Activated CD4-positive, alpha-beta T cell treated with anti-CD3 and anti-CD28 coated beads for 24 hours (primary cell): ENCODE measurements at regions not wholly inside any gene's neighbourhood (a gene's known extent, or its start where the extent isn't known, plus 50 kb on each side); places are given as distances from the start of the nearest gene placed in this dataset.

Source experiments
- DNase-seq, 2 donors: peaks; one replicate each; pipeline ENCODE4 v3.0.0-alpha.2; 2020; ENCODE audit warnings: low read depth in 2 of 2

DNA sequence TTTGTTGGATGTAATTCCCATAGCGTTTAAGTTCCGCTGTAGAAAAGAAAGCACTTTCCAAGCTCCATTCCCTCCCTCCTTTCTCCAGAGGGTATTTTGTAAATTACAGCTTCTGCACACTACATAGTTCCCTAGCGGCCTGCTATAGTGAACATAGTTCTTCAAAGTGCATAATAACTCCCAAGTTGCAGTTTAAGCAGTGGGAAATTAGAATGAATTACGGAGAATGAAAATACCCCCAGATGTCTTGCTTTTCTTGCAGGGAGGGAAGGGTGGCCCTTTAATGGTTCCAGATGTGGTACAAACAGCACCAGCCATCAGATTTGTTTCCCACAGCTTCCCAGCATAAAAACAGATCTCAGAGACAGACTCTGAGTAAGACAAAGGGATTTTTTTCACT, 893.9 kb downstream of the SUCLG1 start:
- DNase-seq: no peak

DNA sequence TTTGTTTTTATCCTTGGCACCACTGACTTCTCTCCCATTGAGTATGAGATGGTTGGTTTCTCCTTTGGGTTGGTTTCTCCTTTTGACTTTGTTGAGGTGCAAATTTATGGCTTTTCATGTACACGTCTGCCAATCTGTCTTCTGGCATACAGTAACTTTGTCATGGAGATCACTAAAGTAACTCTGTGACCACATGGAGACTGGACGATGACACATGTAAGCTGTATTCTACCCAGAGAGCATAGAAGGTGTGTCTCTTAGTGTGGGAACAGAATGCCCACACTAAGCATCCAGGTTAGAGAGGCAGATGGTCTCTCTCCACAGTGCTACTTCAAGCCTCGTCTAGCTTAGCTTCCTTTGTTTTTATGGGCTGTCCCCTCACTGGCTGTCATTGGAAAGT, 897.5 kb downstream of the SUCLG1 start:
- DNase-seq: no peak

DNA sequence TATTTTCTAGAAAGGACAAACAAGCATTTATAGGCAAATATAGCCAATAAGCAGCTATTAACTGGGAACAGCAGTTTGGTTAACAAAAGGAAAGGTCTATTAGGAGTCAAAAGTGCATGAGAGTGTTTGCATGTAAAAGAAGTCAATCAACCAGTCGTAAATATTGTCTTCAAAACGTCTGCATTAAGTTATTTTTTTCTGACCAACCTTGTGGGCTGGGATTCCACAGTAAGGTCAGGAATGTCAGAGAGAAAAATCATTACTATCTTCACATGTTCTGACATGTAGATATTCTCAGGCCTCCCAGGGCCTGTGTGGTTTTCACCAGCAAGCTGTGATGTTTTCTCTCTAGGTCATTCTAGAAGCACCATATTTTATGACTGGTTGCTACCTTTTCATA, 922.5 kb downstream of the SUCLG1 start:
- DNase-seq: no peak

DNA sequence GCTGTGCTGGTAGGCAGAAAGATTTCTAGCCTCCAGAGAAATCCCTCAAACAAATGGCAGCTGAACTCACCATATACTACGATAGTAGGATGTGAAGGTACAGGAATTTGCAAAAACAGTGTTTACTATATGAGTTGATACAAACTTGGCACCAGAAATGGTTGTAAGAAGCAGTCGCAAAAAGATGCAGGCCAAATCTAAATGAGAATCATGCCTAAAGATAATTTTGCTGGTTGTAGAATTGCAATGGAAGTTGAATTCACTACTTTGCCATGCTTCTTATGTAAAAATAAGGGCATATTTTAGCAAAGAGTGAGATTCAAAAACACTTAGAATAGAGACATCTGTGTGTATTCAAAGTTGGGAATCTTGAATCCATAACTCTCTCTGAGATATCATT, 924.7 kb downstream of the SUCLG1 start:
- DNase-seq: no peak

DNA sequence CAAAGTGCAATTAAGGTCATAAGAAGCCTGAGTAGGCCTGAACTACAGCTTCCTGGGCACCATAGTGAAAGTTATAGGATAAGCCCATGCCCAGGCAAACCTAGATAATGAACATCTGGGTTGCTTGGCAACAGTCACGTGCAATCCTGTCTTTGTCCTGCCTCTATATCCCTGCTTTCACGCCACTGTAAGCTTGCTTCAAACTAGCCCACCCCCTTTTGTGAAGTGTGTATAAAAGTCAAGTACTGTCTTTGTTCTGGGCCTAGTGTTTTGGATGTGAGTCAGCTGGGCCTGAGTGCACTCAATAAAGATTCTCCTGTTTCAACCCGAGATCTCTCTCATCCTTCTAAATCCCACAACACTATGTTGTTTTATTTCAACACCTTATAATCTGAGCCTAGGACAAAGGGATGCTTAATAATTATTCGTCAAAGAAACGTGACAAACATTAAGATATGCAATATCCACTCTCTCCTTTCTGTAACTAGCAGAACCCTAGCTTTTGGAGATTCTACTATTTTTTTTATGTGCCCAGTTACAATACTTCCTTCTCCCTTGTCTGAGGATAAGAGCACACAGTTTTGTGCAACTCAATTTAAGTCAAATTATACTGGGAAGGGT, 927.8 kb downstream of the SUCLG1 start:
- no peak for DNase-seq

DNA sequence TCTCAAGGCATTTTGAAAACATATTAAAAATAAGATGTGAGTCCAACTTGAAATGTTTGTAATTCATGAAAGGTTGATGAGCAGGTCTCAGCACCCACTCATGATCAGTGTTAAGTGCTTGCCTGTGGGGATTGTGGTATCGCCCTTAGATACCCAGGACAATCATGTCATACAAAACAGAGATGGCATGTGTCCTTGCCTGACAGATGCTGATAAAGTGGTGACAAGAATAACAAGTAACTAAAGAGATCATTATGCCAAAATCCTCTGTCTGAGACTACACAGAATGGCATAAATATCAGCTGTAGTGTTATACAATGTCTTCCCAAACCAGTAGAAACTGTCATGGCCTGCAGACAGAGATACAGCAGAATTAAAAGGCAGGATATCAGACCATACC, 930.3 kb downstream of the SUCLG1 start:
- no peak for DNase-seq

DNA sequence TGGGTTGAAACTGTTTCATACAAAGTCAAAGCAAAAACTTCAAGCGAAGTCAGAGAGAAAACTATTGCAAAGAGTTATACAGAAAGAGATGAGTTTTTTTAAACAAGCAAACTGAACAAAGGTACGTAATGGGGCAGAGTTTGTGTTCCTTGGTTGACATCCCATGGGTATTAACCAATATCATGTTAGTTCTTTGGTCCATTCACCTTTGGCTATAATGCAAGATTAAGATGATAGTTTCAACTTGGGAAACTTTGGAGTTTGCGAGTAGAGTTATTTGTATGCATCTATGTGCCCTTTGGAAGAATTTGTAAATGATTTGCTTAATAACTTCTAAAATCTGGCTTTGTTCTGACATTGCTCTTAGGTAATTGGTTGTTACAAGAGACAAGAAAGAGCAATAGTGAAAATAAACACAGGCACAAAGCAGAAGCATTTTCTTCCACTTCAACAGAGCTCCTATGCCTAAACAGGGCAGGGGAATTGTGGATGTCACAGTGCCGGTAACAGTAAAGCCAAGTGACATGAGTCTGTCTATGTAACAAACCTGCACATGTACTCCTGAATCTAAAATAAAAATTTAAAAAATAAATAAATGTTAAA, 936.1 kb downstream of the SUCLG1 start:
- no peak for DNase-seq

DNA sequence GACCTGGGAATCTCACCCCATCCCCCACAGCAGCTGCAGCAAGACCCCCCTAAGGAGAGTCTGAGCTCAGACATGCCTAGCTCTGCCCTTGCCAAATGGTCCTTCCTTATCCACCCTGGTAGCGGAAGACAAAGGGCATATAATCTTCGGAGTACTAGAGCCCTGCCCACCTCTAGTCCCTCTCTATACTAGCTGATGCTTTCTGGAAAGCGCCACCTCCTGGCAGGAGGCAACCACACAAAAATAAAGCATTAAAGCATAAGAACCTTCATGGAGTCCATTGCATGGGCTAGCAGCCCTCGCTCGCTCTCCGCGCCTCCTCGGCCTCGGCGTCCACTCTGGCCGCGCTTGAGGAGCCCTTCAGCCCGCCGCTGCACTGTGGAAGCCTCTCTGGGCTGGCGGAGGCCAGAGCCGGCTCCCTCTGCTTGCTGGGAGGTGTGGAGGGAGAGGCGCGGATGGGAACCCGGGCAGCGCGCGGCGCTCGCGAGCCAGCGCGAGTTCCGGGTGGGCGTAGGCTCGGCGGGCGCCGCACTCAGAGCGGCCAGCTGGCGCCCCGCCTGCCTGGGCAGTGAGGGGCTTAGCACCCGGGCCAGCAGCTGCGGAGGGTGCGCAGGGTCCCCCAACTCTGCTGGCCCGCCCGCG, 941.2 kb downstream of the SUCLG1 start:
- DNase-seq: no peak

DNA sequence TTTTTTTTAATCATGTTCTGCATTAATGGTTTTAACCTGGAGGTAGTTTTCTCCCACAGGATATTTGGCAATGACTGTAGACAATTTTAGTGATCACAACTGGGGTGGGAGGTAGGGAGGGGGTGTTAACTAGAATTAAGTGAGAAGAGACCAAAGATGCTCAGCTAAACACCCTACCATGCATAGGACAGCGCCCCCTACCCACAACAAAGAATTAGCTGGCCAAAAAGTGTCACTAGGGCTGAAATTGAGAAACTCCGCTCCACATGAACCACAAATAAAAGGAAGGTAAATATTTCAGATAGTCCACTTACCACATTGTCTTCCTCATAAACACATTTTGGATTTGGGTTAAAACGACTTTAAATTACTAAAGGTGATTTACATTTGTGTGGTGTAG, 942.6 kb downstream of the SUCLG1 start:
- no peak for DNase-seq

DNA sequence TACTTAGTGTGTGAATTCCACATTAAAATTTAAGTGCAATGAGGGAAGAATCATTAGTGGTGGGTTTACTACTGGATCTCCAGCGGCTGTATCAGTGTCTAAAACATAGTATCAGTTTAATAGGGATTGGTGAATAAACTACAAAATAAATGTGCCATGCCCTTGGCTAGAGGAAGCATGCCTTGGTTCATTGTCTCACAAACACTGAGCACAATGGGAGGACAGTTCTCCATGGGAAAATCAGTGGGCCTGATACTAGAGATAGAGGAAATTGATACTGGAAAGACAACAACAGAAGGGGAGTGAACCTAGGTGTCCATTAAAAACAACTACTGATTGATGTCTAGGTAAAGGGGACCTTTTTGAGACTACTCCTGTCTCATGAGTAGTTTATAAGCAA, 971.6 kb downstream of the SUCLG1 start:
- no peak for DNase-seq

DNA sequence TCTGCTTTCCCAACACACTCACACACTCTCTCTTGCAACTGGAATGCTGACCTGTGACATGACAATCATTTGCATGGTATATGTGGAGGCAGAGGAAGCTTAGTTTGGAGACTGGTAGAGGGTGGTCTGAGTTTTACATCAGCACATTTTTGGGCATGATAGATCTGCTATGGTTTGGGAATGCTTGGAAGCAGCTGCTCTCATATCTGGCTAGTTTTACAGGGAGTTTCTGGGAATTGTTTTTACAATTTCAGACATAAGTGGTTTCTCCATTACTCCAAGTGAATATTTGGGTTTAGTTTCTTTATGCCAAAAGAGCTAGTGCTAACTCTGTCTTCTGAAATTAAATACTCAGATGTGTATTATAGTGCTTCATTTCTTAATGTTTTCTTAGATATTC, 977.6 kb downstream of the SUCLG1 start:
- no peak for DNase-seq

DNA sequence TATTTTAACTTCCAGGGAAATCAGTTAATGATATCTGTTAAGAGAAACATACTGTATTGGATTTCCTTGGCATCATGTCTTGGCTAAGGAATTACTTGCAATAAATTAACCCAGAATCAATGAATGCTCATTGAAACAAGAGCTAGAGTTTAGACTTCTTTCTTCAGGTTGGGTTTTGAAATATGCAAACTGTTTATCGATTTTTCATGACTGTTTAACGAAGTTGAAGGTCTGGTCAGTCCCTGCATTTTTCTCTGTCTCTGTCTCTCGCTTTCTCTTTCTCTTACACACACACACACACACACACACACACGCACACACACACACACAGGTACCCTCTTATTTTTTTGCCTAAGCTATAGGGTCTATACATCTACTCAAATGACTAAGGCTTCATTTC, 981.0 kb downstream of the SUCLG1 start:
- DNase-seq: no peak

DNA sequence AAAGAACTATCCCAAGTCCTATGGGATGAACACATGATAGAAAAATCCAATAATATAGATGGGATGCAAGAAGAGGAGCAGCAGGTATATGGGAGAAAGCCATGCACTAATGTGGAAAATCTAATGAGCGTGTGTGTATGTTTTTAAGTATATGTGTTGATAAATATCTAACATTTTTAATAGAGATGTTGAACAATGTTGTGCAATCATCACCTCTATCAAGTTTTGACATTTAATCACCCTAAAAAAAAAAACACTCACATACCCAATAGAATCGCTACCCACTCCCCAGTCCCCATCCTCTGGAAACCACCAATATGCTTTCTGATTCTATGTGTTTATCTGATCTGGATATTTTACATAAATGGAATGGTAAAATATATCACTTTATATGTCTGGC, 983.7 kb downstream of the SUCLG1 start:
- no peak for DNase-seq

DNA sequence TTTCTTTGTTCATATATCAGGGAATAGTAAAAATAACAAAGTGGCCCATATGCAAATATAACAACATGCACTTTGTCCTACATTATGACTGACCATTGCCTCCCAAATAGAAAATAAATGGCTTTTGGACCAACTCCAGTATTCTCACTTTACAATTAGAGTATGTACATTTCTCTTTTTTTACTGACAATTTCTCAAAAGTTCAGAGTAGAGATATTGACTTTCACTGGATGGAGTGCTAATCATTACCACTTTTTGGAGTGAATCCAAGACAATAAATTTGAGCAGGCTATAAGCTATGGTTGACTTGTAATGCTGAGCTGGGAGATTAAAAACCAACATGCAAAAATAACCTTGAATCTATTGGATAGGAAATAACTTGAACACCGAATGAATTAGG, 987.4 kb downstream of the SUCLG1 start:
- no peak for DNase-seq

DNA sequence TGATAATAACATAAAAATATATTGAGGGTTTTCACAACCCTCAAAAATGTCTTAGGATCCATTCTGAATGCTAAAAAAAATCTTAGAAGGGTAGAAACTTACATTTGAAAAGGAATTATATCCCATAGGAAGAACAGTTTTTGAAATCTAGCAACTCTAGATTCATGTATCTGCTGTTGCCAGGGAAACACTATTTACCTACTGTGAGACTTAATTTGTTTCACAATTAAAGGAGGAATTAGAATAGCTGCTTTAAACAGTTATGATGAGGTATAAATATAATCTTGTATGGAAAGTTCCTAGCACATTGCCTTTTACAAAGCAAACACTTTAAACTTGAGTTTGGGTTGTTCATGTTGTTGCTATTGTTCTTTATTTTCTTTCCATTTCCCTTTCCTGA, 988.2 kb downstream of the SUCLG1 start:
- no peak for DNase-seq

DNA sequence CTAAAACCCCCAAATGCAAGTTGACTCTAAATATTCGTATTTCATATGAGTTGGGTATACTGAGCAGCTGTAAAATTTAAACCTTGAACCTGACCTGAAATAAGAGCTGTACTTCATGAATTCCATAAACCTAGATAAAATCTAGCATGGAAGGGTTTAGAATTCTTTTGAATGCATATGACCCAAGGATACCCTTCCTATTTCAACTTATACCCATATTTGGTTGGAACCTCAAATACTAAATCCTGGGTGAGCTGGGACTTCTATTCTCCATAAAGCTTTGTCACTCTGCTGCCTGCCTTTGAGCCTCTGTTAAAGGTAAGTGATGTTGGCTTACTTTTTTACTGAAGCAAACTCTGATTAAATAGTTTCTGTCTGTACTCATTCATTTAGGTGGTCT, 994.6 kb downstream of the SUCLG1 start:
- no peak for DNase-seq

DNA sequence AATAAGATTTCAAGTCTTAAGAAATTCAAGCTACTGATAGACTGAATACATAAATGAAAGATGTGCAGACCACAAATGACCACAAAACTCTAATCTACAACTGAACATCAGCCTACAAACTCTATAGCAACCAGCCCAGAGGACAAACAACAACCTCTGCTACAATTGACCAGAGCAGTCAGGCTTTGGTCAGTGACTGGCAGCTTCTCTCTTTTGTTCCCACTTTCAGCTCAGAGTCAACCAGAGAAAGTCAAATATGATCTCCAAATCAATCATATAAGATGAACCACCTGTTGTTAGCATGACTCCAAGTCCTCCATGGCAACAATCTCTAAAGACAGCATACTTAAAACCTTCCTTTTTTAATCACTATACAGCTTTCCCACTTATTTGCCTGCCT, 996.2 kb downstream of the SUCLG1 start:
- no peak for DNase-seq

DNA sequence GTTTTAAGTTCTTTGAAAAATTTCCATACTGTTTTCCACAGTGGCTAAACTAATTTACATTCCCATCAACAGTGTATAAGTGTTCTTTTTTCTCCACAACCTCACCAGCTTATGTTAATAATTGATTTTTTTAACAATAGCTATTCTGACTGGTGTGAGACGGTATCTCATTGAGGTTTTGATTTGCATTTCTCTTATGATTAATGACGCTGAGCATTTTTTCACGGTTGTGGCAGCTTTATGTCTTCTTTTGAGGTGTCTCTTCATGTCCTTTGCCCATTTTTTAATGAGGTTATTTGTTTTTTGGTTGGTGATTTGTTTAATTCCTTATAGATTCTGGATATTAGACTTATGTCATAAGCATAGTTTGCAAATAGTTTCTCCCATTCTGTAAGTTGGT, 997.9 kb downstream of the SUCLG1 start:
- no peak for DNase-seq

DNA sequence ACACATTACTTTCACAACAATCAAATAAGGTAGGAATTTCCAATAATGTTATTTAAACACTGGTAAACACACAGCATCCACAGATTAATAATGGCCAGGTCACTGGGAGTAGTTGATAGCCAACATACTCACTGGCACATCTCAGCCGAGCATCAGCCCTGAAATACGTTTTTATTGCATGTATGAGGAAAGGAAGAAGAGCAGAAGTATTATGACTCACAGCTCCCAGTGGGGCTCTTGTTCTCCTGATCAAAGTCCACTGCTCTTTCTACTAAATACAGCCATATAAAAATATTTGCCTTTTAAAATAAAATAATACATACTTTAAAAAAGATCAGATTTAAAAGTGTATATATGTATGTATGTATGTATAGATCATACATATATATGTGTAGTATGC, 999.6 kb downstream of the SUCLG1 start:
- no peak for DNase-seq

DNA sequence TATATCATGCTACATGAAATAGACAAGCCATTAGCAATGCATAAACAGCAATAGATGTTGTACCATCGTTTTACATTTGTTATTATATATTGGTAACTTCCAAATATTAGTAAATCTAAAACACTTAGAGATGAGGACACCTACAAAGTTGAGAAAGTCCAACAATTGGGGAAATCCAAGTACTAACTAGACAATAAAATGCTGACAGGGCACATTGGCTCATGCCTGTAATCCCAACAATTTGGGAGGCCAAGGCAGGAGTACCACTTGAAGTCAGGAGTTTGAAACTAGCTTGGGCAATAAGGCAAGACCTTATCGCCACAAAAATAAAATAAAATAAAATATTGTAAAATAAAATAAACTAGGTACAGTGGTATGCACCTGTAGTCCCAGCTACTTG, 1023.1 kb downstream of the SUCLG1 start:
- DNase-seq: no peak

DNA sequence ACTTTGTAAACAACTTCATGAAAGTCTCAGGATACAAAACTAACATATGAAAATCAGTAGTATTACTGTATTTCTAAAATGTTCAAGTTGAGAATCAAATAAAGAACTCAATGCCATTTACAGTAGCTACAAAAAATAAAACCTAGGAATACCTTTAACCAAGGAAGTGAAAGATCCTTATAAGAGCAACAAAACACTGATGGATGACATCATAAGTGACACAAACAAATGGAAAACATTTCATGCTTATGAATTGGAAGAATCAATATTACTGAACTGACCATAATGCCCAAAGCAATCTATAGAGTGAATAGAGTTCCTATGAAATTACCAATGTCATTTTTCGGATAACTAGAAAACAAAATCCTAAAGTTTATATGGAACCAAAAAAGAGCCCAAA, 1038.1 kb downstream of the SUCLG1 start:
- DNase-seq: no peak

DNA sequence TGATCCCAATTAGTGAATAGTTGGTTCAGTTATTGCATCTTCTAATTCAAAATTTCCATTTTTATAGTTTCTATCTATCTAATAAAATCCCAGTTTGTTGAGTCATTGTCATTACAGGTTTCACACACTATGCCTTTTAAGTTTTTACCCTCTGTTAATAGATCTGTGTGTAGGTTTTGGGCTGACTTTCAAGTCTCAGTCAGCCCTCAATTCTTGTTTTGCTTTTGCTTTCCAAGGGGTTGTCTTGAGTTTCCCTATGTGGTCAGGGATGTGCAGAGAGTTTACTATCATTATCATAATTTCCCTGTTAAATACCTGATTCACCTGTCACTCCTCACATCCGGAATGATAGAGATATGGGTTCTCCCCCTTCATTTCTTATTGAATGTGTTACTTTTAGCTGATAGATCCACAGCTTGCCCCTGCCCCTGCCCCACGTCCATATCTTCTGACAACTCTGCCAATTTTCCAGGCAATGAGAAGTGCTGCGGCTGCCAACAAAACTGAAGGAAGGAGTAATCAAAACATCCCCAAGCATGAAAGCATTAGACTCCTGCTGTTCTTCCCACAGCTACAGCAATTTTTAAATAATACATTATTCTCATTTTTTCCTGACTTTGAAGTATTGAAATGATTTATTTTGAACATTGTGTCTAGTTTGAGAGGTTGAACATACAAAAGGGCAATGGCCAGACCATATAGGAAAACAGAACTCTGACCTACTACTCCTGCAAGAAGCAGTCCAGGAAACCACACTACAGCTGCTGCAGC, 1064.8 kb downstream of the SUCLG1 start:
- no peak for DNase-seq

DNA sequence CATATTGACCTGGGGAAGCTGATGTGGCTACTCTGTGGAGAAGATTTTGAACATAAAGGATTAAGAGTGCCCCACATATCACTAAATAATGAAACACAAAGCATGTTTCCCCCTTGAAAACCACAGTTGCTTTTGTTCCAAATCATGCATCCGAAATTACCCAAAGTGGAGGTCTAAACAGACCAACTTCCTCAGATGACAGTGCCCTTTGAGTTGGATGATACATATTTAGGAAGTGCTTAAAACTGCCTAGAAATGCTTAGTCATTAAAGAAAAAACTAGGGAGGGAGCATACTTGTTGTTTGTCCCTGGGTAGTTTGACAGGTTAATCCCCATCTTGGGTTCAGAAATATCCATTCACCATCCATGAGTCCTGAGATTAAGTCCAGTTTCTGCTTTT, 1070.3 kb downstream of the SUCLG1 start:
- no peak for DNase-seq
